ENCODE measurements at regions not wholly inside any gene's neighbourhood (a gene's known extent, or its start where the extent isn't known, plus 50 kb on each side); places are given as distances from the start of the nearest gene placed in this dataset.
A peak's percentile ranks its signal among the peaks of the same experiment; 100 is the strongest.

DNA sequence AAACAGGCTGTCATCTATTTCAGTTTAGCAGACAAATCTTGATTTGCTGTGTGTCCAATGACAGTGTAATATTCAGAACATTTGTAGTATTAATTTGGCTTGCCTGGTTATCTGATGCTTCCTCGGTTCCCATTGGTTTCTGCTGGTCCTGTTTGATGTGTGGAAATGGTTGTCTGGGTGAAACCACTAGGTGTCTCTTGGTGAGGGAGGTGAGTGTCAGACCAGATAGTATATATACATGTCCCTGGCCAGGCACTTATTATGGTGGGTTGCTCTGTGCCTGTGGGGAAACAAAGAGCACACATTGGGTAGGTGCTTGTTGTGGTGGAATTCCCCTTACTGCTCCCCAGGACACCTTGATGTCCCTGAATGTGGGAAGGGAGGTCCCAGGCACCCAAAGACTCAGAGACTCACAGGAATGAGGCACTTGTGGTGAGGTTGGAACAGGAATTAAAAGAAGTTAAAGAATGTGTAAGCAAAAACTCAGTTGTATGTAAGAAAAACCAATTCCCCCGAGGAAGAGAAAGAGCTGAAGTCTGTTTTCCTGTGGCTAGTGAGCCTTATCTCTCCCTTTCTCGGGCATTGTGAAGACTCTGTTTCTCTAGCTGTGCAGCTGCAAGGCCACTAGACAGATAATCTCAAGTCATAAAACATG lies 1519.1 kb downstream of the BRINP3 start:
- peak; percentile 1 for DNase-seq (ENCODE audit: low read depth)
- TF ChIP-seq, protein P1, sequence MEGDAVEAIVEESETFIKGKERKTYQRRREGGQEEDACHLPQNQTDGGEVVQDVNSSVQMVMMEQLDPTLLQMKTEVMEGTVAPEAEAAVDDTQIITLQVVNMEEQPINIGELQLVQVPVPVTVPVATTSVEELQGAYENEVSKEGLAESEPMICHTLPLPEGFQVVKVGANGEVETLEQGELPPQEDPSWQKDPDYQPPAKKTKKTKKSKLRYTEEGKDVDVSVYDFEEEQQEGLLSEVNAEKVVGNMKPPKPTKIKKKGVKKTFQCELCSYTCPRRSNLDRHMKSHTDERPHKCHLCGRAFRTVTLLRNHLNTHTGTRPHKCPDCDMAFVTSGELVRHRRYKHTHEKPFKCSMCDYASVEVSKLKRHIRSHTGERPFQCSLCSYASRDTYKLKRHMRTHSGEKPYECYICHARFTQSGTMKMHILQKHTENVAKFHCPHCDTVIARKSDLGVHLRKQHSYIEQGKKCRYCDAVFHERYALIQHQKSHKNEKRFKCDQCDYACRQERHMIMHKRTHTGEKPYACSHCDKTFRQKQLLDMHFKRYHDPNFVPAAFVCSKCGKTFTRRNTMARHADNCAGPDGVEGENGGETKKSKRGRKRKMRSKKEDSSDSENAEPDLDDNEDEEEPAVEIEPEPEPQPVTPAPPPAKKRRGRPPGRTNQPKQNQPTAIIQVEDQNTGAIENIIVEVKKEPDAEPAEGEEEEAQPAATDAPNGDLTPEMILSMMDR (IDR thresholded peaks at IDR 0.05; ENCODE audit: low read length, missing control alignments), result no peak
- H3K4me3 ChIP-seq (replicated peaks; ENCODE audit: low read depth, low read length), result no peak overlapping the region

DNA sequence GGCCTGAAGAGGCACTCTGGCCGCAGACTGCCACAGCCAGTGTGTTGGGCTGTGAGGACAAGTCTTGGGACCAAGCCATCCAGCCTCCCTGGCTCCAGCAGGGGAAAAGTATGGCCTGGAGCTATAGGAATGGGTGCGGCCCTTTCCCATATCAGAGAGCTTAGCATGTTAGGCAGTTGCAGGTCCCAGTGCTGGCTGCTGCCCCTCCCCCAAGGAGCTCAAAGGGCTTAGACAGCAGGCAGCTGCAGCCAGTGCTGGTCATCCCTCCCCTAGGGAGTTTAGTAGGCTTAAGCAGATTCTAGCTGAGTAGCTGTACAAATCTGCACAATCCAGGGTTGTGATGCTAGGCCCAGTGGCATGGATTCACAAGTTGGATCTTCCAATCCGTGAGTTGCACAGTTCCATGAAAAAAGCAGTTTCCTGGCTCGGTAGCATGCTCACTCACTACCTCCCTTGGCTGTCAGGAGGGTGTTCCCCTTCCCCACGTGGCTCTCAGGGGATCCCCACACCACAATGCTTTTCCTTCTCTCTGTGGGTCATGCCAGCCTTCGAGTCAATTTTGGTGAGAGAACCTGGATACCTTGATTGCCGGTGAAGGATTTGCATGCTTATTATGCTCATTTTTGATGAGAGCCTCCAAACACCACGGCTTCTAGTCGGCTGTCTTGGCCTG lies 1490.8 kb downstream of the BRINP3 start:
- TF ChIP-seq, protein P1 (IDR thresholded peaks at IDR 0.05; ENCODE audit: low read length, missing control alignments), result no peak
- no peak overlapping the region for H3K4me3 ChIP-seq (replicated peaks; ENCODE audit: low read depth, low read length)
- no peak for DNase-seq (ENCODE audit: low read depth)

DNA sequence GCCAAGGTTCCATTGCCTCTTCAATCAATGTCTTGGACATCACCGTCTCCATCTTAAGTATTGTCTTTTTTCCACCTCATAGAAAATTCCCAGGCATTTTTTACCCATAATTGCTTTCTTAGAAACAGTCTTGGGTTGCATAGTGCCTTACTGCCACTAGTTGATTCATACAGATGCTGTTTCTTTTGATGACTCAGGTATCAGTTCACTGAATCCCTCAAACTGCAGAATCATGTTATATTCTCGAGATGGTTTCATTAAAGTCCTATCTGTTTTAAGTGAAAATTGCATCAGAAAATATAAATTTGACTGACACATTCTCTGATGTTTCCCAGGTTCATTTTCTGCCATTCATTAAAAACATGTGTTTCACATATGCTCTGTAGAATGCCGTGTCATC lies 1489.1 kb downstream of the BRINP3 start:
- H3K4me3 ChIP-seq (replicated peaks; ENCODE audit: low read depth, low read length), result no peak overlapping the region
- DNase-seq (ENCODE audit: low read depth), result no peak
- TF ChIP-seq, protein P1 (IDR thresholded peaks at IDR 0.05; ENCODE audit: low read length, missing control alignments), result no peak

DNA sequence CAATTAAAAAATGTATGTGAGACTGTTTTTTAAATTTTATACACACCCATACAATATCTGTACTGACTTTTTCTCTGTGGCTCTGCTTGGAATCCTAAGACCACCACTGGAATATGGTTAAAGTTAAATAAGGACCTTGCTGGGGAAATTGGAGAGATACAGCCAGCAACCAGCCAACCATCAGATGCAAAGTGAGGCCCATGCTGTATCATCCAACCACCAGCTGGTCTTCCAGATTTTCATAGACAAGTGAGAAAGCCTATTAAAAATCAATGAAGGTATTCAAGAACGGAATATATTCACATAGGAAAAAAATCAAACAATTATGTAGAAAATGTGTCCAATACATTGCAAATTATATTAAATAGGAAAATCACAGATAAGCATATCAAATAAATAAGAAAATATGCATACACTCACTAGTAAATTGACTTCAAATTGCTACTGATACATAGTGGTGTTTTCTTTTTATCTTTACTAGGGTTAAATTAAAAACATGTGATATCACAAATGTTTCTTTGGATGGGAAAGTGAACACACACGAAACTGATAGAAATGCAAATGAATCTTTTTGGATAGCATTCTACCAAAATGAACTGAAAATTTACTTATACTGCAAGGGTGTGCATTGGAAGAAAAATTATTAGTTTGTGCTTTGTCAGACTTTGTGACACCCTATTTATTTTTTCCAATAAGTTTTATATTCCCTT lies 1486.3 kb downstream of the BRINP3 start:
- no peak for DNase-seq (ENCODE audit: low read depth)
- no peak overlapping the region for H3K4me3 ChIP-seq (replicated peaks; ENCODE audit: low read depth, low read length)
- TF ChIP-seq, protein P1 (IDR thresholded peaks at IDR 0.05; ENCODE audit: low read length, missing control alignments), result no peak

DNA sequence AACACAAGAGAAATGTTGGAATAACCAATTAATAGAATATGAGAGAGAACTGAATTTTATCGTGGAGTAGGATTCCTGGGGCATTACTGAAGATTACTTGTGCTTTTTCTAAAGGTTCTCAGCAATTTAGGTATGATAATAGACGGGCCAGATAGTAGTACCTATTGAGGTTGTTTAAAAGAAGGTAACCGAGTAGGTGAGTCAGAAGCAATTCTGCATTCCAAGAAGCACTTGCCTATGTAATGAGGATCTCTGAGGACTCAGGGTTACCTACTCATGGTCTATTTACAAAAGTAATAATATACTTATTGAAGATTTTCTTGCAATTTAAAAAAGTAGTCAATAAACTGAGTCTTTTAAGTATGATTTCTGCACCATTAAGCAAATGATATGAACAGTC lies 1469.8 kb downstream of the BRINP3 start:
- no peak overlapping the region for H3K4me3 ChIP-seq (replicated peaks; ENCODE audit: low read depth, low read length)
- TF ChIP-seq, protein P1 (IDR thresholded peaks at IDR 0.05; ENCODE audit: low read length, missing control alignments), result no peak
- no peak for DNase-seq (ENCODE audit: low read depth)

DNA sequence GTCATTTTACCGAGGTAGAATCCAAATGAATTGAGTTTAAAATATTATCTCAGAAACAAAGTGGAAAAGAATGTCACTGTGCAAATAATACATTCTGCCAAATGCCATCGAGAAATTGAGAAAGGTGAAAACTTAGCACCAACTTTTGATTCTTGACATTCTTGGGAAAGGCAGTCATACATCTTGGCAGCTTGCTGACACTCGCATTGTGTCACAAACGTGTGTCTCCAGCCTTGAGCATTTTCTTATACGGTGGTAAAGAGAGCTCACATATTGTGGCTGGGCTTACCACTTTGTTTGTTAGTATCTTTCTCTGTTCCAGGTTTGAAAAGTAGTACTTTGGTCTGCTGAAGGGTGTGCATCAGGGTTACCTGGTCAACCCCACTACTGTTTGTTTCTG lies 1456.1 kb downstream of the BRINP3 start:
- no peak overlapping the region for H3K4me3 ChIP-seq (replicated peaks; ENCODE audit: low read depth, low read length)
- no peak for DNase-seq (ENCODE audit: low read depth)
- TF ChIP-seq, protein P1 (IDR thresholded peaks at IDR 0.05; ENCODE audit: low read length, missing control alignments), result no peak
